Esophagus squamous epithelium (tissue), 4 donors: ENCODE measurements at regions not wholly inside any gene's neighbourhood (a gene's known extent, or its start where the extent isn't known, plus 50 kb on each side); places are given as distances from the start of the nearest gene placed in this dataset.
"Not testable (repeated sequence)": the region's sequence is repeated elsewhere in the genome, so short reads cannot be mapped to it uniquely, and the experiment has no call there.

Experiments
- CTCF ChIP-seq, 6 experiments: fragments of 450-650 bp in 4 of 6; fragments of 200-600 bp in 2 of 6; sonication (generic) in 2 of 6; IDR thresholded peaks; one replicate each; pipeline ENCODE4 v1.5.1; 2016 to 2019; ENCODE audit warnings: antibody characterized with exemption in 6 of 6, mild to moderate bottlenecking in 4 of 6, moderate library complexity in 4 of 6
- POLR2A ChIP-seq, 4 donors: fragments of 450-650 bp; IDR thresholded peaks; one replicate each; pipeline ENCODE4 v1.6.1; 2017; ENCODE audit warnings: antibody characterized with exemption in 4 of 4, mild to moderate bottlenecking in 4 of 4, moderate library complexity in 3 of 4

GRCh38 chr17:30726734-30727133 is 97.8 kb downstream of the CRLF3 start:
- TF ChIP-seq POLR2A, CTCF (IDR thresholded peaks at IDR 0.05): not testable (repeated sequence)
